GM12875 (cell line): ENCODE measurements at regions not wholly inside any gene's neighbourhood (a gene's known extent, or its start where the extent isn't known, plus 50 kb on each side); places are given as distances from the start of the nearest gene placed in this dataset.
A peak's percentile ranks its signal among the peaks of the same experiment; 100 is the strongest.

ENCODE experiments used
- H3K4me3 ChIP-seq: one replicate; pipeline ENCODE4 v1.5.1; 2011; ENCODE audit warnings: low read depth, low read length, control low read depth
- TF ChIP-seq, protein P1 (sequence below): IDR thresholded peaks from 2 replicates; pipeline ENCODE4 v1.5.1; 2011; ENCODE audit warnings: low read depth, mild to moderate bottlenecking, control low read depth, inconsistent platforms, low read length, moderate library complexity, borderline replicate concordance; ENCODE audit not compliant: insufficient read depth

DNA sequence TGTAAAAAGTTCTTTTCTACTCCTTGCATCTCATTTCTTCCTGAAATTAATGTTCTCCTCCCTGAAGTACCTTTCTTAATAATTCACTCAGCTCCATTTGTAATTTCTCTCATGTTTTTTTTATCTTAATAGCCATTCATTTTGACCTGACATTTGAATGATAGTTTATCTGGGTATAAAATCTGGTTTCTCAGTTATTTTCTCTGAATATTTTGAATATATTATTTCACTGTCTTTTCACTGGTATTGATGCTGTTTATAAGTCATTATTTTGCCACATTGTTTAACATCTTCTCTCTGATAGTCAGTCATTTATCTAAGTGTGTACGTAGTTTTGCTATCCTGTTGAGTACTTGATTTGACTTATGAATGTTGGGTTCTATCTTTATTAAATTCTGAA lies 68.8 kb upstream of the ARHGAP18 start:
- no peak overlapping the region for H3K4me3 ChIP-seq
- TF ChIP-seq, protein P1, sequence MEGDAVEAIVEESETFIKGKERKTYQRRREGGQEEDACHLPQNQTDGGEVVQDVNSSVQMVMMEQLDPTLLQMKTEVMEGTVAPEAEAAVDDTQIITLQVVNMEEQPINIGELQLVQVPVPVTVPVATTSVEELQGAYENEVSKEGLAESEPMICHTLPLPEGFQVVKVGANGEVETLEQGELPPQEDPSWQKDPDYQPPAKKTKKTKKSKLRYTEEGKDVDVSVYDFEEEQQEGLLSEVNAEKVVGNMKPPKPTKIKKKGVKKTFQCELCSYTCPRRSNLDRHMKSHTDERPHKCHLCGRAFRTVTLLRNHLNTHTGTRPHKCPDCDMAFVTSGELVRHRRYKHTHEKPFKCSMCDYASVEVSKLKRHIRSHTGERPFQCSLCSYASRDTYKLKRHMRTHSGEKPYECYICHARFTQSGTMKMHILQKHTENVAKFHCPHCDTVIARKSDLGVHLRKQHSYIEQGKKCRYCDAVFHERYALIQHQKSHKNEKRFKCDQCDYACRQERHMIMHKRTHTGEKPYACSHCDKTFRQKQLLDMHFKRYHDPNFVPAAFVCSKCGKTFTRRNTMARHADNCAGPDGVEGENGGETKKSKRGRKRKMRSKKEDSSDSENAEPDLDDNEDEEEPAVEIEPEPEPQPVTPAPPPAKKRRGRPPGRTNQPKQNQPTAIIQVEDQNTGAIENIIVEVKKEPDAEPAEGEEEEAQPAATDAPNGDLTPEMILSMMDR: no peak

DNA sequence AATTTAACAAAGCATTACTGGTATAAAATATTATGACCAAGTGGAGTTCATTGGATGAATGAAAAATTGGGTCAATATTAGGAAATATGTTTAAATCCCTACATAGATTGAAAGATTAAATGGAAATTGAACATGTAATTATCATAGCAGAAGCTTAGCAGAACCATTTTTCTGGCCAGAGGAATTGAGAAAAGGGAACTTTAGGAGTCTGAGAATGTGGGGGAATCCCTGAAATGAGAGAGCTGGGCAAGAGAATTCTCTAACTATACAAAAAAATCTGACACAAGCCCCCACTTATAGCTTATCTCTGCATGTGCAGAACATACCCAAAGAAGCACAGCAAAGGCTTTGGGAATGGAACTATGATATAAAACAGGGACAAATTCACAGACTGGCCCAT lies 67.4 kb upstream of the ARHGAP18 start:
- H3K4me3 ChIP-seq: no peak overlapping the region
- TF ChIP-seq, protein P1: no peak

DNA sequence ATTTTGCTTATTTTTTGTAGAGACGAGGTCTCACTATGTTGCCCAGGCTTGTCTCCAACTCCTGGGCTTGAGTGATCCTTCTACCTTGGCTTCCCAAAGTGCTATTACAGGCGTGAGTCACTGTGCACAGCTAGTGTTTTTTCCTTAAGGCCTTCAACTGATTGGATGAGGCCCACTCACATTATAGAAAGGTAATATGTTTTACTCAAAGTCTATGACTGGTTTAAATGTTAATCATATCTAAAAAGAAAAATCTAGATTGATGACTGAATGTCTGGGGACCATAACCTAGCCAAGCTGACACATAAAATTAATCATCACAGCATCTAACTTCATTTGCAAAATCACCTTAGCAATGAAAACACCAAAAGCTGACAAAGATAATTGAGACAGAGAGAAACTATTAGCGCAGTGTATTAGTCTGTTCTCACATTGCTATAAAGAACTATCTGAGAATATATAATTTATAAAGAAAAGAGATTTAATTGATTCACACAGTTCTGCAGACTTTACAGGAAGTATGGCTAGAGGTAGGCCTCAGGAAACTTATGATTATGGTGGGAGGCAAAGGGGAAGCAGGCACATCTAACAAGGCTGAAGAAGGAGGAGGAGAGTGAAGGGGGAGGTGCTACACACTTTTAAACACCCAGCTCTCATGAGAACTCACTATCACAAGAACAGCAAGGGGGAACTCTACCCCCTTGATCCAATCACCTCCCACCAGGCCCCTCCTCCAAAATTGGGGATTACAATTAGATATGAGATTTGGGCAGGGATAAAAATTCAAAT lies 66.8 kb upstream of the ARHGAP18 start:
- TF ChIP-seq, protein P1: no peak
- no peak overlapping the region for H3K4me3 ChIP-seq

DNA sequence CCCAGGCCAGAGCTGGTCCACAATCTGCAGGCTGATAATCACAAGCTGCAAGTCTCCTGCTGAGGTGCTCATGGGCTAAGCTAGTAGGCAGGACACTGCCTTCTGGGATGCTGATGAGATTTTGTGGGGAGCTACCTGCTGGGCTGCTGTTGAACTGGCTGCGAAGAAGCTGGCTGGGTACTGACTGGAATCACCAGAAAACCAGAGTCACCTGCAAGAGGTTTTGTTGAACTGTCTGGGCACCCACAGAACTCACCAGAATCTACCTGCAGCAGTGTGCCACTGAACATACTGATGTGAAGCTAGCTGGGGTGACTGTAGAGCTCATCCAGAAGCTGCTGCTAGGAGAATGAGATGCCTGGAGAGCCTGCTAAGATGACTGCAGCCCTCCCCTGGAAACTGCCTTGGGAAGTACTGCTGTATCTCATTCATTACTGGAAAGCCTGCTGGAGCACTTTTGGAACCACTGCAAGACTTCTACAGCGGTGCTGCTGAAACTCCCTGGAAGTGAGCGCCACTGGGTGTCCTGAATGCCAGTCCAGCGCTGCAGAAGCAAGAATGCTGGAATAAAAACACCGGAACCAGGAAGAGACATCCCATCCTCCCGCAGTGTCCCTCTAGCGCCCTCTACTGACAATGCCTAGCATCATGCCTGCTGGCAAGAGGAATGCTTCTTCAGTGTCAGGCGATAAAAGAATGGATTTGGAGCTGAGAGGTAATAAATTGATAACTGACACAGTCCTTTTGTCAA lies 64.9 kb upstream of the ARHGAP18 start:
- TF ChIP-seq, protein P1: peak; percentile 83
- H3K4me3 ChIP-seq: no peak overlapping the region

DNA sequence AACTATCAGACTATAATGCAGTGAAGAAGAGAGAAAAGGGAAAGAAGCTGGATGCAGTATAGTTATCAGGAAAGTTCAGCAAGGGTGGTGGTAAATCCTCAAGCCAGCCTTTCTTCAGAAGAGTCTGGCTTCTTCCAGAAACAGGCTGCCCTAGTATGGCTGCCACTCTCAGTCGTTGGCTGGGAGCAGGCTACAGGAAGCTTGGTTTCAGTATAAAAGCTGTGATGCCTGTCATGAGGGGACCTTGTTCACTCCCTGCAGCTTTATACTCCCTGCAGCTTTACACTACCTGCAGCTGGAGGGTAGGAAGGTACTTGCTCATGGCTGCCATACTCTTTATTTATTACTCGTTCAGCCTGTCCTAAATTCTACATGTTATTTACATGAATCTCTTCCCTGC lies 63.3 kb upstream of the ARHGAP18 start:
- no peak overlapping the region for H3K4me3 ChIP-seq
- TF ChIP-seq, protein P1: no peak

DNA sequence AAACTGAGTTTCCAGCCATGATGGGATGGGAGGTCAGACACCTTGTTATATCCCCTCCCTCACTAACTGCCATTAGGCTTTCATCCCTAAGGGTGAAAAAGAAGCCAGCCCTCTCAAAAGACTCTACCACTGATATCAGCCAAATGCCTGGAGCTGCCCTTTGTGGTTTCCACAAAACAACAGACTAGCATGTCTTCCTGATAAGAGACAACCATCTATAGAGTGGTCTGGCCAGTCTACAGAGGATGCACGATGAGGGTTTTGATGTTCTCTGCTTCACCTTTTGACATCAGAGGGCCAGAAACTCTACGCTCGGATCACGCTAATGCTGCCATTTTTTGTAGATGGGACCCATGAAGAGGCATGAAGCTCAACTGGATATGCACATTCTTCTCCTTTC lies 61.7 kb upstream of the ARHGAP18 start:
- TF ChIP-seq, protein P1: no peak
- H3K4me3 ChIP-seq: no peak overlapping the region
